GM23338 (cell line): ENCODE measurements at regions not wholly inside any gene's neighbourhood (a gene's known extent, or its start where the extent isn't known, plus 50 kb on each side); places are given as distances from the start of the nearest gene placed in this dataset.
"Not testable (repeated sequence)": the region's sequence is repeated elsewhere in the genome, so short reads cannot be mapped to it uniquely, and the experiment has no call there.

Source experiments
- ATAC-seq: fragments of 200-7000 bp; cut with Tn5 transposase; 3 replicates; pipeline ENCODE4 v1.9.1; 2020
- DNase-seq: peaks from one replicate; pipeline ENCODE4 v3.0.0-alpha.2; 2015; ENCODE audit warnings: low spot score
- H2AFZ ChIP-seq: fragments of 200-600 bp; sonication (generic); 2 replicates; pipeline ENCODE4 v1.8.0; 2016; ENCODE audit warnings: antibody characterized with exemption, mild to moderate bottlenecking, moderate library complexity
- H3F3A ChIP-seq: fragments of 200-600 bp; sonication (generic); replicated peaks from 2 replicates; pipeline ENCODE4 v1.8.0; 2017; ENCODE audit warnings: antibody characterized with exemption, mixed run types, low read depth
- H3K27ac ChIP-seq: fragments of 200-600 bp; sonication (generic); 2 replicates; pipeline ENCODE4 v1.6.1; 2016; ENCODE audit warnings: low read depth
- H3K27me3 ChIP-seq: fragments of 200-600 bp; sonication (generic); 2 replicates; pipeline ENCODE4 v1.8.0; 2016; ENCODE audit warnings: mild to moderate bottlenecking, mixed run types, moderate library complexity; ENCODE audit not compliant: insufficient read depth
- H3K36me3 ChIP-seq: fragments of 200-600 bp; sonication (generic); 2 replicates; pipeline ENCODE4 v1.8.0; 2016; ENCODE audit warnings: mild to moderate bottlenecking; ENCODE audit not compliant: insufficient read depth
- H3K4me1 ChIP-seq: fragments of 200-600 bp; sonication (generic); 2 replicates; pipeline ENCODE4 v1.8.0; 2016; ENCODE audit warnings: mild to moderate bottlenecking, moderate library complexity; ENCODE audit not compliant: insufficient read depth
- H3K4me2 ChIP-seq: fragments of 200-600 bp; sonication (generic); 2 replicates; pipeline ENCODE4 v1.7.1; 2017; ENCODE audit warnings: mixed run types
- H3K4me3 ChIP-seq: fragments of 200-600 bp; sonication (generic); 2 replicates; pipeline ENCODE4 v1.6.1; 2016; ENCODE audit warnings: mixed run types
- H3K79me2 ChIP-seq: fragments of 200-600 bp; sonication (generic); replicated peaks from 2 replicates; pipeline ENCODE4 v1.8.0; 2017; ENCODE audit warnings: mild to moderate bottlenecking; ENCODE audit not compliant: insufficient read depth
- H3K9me2 ChIP-seq: fragments of 200-600 bp; sonication (generic); 2 replicates; pipeline ENCODE4 v1.8.0; 2017; ENCODE audit not compliant: insufficient read depth
- H4K20me1 ChIP-seq: fragments of 200-600 bp; sonication (generic); replicated peaks from 2 replicates; pipeline ENCODE4 v1.8.0; 2017; ENCODE audit warnings: mild to moderate bottlenecking; ENCODE audit not compliant: insufficient read depth
- H3K27ac Mint-ChIP-seq: 2 replicates; pipeline ENCODE4 v1.8.0; 2020; ENCODE audit warnings: inconsistent platforms, mild to moderate bottlenecking, moderate library complexity, mixed read lengths
- H3K27me3 Mint-ChIP-seq: 3 replicates; pipeline ENCODE4 v1.8.0; 2022; ENCODE audit warnings: low read depth, mild to moderate bottlenecking, moderate library complexity, mixed read lengths, inconsistent platforms; ENCODE audit not compliant: insufficient read depth, poor library complexity
- H3K36me3 Mint-ChIP-seq: 3 replicates; pipeline ENCODE4 v1.8.0; 2021; ENCODE audit warnings: low read depth, mild to moderate bottlenecking, inconsistent platforms, moderate library complexity, mixed read lengths
- H3K4me1 Mint-ChIP-seq: 3 replicates; pipeline ENCODE4 v1.8.0; 2020; ENCODE audit warnings: mild to moderate bottlenecking, inconsistent platforms, mixed read lengths
- H3K4me3 Mint-ChIP-seq: 3 replicates; pipeline ENCODE4 v1.8.0; 2021; ENCODE audit warnings: moderate library complexity, mild to moderate bottlenecking, inconsistent platforms, mixed read lengths
- H3K9me3 Mint-ChIP-seq: 3 replicates; pipeline ENCODE4 v1.8.0; 2020; ENCODE audit warnings: moderate library complexity, mild to moderate bottlenecking, inconsistent platforms, mixed read lengths

- not testable (repeated sequence) for H3K27me3 Mint-ChIP-seq, H3F3A ChIP-seq, H3K27ac ChIP-seq, H3K36me3 ChIP-seq, H3K4me1 ChIP-seq, H3K4me2 ChIP-seq, H3K27me3 ChIP-seq, H3K36me3 Mint-ChIP-seq, H3K4me3 Mint-ChIP-seq, H3K4me3 ChIP-seq, H3K27ac Mint-ChIP-seq, H3K4me1 Mint-ChIP-seq, H3K9me2 ChIP-seq, H4K20me1 ChIP-seq, H3K79me2 ChIP-seq, DNase-seq, ATAC-seq, H2AFZ ChIP-seq
- peaks cover 10% of the 10 kb centered on the region for H3K9me3 Mint-ChIP-seq
These were observed 1448.4 kb upstream of the TPTE start for GRCh38 chr21:9073010-9073409.

- not testable (repeated sequence) for H3K4me1 Mint-ChIP-seq, H3K4me1 ChIP-seq, H3K9me2 ChIP-seq, H3K4me3 ChIP-seq, H2AFZ ChIP-seq, ATAC-seq, H3K4me3 Mint-ChIP-seq, H3K27me3 Mint-ChIP-seq, H3K79me2 ChIP-seq, H3K27me3 ChIP-seq, H3K4me2 ChIP-seq, H3K36me3 ChIP-seq, H3K36me3 Mint-ChIP-seq, H3F3A ChIP-seq, DNase-seq, H4K20me1 ChIP-seq, H3K27ac Mint-ChIP-seq, H3K27ac ChIP-seq
- peaks cover 11% of the 10 kb centered on the region for H3K9me3 Mint-ChIP-seq
These were observed 1446.6 kb upstream of the TPTE start for GRCh38 chr21:9074772-9075171.

GRCh38 chr21:9083091-9083826 is 1438.1 kb upstream of the TPTE start:
- not testable (repeated sequence) for H3K27me3 ChIP-seq, H3K36me3 ChIP-seq, H4K20me1 ChIP-seq, H2AFZ ChIP-seq, H3F3A ChIP-seq, H3K4me1 ChIP-seq, H3K9me3 Mint-ChIP-seq, H3K4me1 Mint-ChIP-seq, H3K36me3 Mint-ChIP-seq, H3K9me2 ChIP-seq, H3K27ac Mint-ChIP-seq, H3K4me2 ChIP-seq, H3K79me2 ChIP-seq, H3K27me3 Mint-ChIP-seq, DNase-seq, H3K4me3 ChIP-seq, ATAC-seq, H3K27ac ChIP-seq, H3K4me3 Mint-ChIP-seq

GRCh38 chr21:9086299-9086698 is 1435.1 kb upstream of the TPTE start:
- not testable (repeated sequence) for H3K27me3 Mint-ChIP-seq, H3K9me3 Mint-ChIP-seq, H3K4me2 ChIP-seq, H3K36me3 Mint-ChIP-seq, H3K36me3 ChIP-seq, H3K27ac Mint-ChIP-seq, ATAC-seq, H3K27me3 ChIP-seq, H2AFZ ChIP-seq, H3K4me3 ChIP-seq, H3K27ac ChIP-seq, H3K4me3 Mint-ChIP-seq, DNase-seq, H3K9me2 ChIP-seq, H3K4me1 Mint-ChIP-seq, H3K4me1 ChIP-seq, H3K79me2 ChIP-seq, H4K20me1 ChIP-seq, H3F3A ChIP-seq

- H3K4me1 ChIP-seq, H3K36me3 Mint-ChIP-seq, H3F3A ChIP-seq, H3K9me3 Mint-ChIP-seq, H3K27ac Mint-ChIP-seq, H2AFZ ChIP-seq, H3K27me3 ChIP-seq, H3K27ac ChIP-seq, H3K79me2 ChIP-seq, H3K4me3 Mint-ChIP-seq, H3K4me2 ChIP-seq, H3K27me3 Mint-ChIP-seq, H3K4me3 ChIP-seq, H3K4me1 Mint-ChIP-seq, H3K9me2 ChIP-seq, ATAC-seq, H3K36me3 ChIP-seq, H4K20me1 ChIP-seq, DNase-seq: not testable (repeated sequence)
These were observed 1433.6 kb upstream of the TPTE start for GRCh38 chr21:9087816-9088215.

- ATAC-seq, H3K9me3 Mint-ChIP-seq, H3F3A ChIP-seq, H3K27me3 ChIP-seq, H3K4me3 ChIP-seq, H4K20me1 ChIP-seq, H3K27ac Mint-ChIP-seq, H3K4me2 ChIP-seq, H3K27me3 Mint-ChIP-seq, H3K36me3 ChIP-seq, H3K9me2 ChIP-seq, H3K27ac ChIP-seq, H2AFZ ChIP-seq, DNase-seq, H3K4me1 Mint-ChIP-seq, H3K4me1 ChIP-seq, H3K4me3 Mint-ChIP-seq, H3K36me3 Mint-ChIP-seq, H3K79me2 ChIP-seq: not testable (repeated sequence)
These were observed 1391.6 kb upstream of the TPTE start for GRCh38 chr21:9129741-9130140.

- H3K9me3 Mint-ChIP-seq, H3K27me3 ChIP-seq, H3K36me3 ChIP-seq, ATAC-seq, H3K4me2 ChIP-seq, H3K79me2 ChIP-seq, DNase-seq, H3K27ac ChIP-seq, H3K4me3 ChIP-seq, H3K36me3 Mint-ChIP-seq, H3K9me2 ChIP-seq, H3K4me1 Mint-ChIP-seq, H3K27me3 Mint-ChIP-seq, H4K20me1 ChIP-seq, H3F3A ChIP-seq, H3K27ac Mint-ChIP-seq, H3K4me3 Mint-ChIP-seq, H2AFZ ChIP-seq, H3K4me1 ChIP-seq: not testable (repeated sequence)
These were observed 1390.6 kb upstream of the TPTE start for GRCh38 chr21:9130817-9131216.
